ENCODE measurements at regions not wholly inside any gene's neighbourhood (a gene's known extent, or its start where the extent isn't known, plus 50 kb on each side); places are given as distances from the start of the nearest gene placed in this dataset.
"Not testable (repeated sequence)": the region's sequence is repeated elsewhere in the genome, so short reads cannot be mapped to it uniquely, and the experiment has no call there.

DNA sequence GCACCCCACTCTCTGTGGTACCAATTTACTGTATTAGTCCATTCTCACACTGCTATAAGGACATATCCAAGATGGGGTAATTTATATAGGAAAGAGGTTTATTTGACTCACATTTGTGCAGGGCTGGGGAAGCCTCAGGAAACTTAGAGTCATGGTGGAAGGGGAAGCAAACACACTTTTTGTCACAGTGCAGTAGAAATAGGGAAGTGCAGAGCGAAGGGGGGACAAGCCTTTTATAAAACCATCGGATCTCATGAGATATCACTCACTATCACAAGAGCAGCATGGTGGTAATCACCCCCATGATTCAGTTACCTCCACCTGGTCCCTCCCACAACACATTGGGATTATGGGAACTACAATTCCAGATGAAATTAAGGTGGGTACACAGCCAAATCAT, 766.9 kb upstream of the PCDH10 start:
- DNase-seq (ENCODE audit: low read depth, low spot score), result no peak

DNA sequence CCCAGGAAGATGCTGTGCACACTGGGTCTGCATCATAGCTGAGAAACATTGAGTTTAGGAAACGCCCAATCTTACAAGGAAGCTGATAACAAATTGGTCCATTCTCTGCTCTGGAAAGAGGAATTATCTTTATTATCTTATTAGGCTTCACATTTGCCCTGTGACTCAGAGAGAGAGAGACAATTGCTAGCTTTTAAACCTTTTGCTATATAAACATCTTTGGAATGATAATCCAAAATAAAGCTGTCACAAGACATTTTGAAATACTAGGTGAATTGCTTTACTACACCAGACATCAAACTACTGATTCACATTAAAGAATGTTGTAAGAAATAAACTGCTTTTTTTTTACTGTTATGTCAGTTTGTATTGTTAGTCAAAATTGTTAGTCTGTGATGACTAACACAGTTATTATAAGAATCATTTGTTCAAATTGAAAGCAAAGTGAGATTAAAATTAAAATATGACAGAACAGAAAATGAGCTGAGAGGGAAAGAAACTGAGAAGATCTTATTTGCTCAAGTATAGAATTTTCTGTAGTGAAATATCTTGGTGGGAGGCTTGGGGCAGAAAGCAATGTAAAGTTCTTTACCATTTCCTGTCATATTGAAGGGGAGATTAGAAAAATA, 765.4 kb upstream of the PCDH10 start:
- no peak for DNase-seq (ENCODE audit: low read depth, low spot score)

GRCh38 chr4:132384709-132385108, 764.4 kb upstream of the PCDH10 start:
- no peak for DNase-seq (ENCODE audit: low read depth, low spot score)

- no peak for DNase-seq (ENCODE audit: low read depth, low spot score)
Measured at GRCh38 chr4:132386130-132386529, 763.0 kb upstream of the PCDH10 start.

DNA sequence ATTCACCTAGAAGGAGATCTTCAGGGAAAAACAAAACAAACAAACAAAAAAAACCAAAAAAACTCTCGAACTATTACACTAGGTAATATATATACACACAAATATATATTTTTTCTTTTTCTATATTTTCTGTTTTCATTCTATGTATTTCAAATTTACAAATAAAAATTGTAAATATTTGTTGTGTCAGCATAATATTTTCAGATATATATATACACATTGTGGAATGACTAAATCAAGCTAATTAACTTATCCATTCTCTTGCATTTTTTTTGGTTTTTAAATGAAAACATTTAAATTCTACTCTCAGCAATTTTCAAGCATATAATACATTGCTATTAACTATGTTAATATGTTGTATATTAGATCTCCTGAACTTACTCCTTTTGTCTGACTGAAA, 762.0 kb upstream of the PCDH10 start:
- no peak for DNase-seq (ENCODE audit: low read depth, low spot score)

- DNase-seq (ENCODE audit: low read depth, low spot score), result no peak
Measured at GRCh38 chr4:132395561-132395960, 753.5 kb upstream of the PCDH10 start.

DNA sequence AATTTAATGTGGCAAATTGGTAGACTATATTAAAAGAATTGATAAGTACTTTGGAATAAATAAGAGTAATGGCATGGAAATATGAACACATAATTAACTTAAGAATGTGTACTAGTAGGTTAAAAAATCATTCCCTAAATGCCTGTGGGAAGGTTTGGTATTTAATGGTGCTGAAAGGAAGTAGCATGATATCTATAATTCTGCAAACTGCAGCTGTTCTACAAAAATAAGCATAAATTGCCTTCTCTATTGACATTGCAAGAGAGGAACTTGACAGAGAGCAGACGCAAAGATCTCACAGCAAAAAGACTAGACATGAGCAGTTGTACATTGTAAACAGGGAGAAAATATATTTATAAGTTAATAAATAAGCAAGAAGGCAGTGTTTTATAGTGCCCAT, 752.5 kb upstream of the PCDH10 start:
- DNase-seq (ENCODE audit: low read depth, low spot score), result no peak

DNA sequence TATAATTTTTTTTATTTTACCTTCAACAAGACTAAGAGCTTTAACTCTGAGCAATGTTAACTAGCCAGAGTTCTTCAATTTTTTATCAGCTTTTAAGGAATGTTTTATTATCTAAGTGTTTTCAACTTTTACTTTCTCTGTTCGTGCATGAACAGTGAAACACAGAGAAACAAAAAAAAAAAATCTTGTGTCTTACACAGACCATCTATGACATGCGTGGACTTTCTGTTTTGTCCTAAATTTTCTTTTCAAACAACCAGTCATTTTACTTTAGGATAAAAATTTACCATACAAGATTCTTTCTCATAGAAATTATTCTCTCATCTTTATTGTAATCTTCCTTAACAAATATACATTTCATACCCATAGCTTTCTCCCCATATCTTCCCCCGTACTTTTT, 731.9 kb upstream of the PCDH10 start:
- no peak for DNase-seq (ENCODE audit: low read depth, low spot score)

DNA sequence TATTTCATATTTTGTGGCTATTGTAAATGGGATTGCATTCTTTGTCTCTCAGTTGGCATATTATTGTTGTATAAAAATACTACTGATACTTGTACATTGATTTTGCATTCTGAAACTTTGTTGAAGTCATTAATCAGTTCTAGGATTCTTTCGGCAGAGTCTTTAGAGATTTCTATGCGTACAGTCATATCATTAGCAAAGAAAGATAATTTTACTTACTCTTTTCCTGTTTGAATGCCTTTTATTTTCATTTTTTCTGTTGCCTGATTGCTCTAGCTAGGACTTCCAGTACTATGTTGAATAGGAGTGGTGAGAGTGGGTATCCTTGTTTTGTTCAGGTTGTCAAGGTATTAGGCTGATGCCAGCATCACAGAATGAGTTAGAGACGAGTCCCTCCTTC, 722.0 kb upstream of the PCDH10 start:
- no peak for DNase-seq (ENCODE audit: low read depth, low spot score)

DNA sequence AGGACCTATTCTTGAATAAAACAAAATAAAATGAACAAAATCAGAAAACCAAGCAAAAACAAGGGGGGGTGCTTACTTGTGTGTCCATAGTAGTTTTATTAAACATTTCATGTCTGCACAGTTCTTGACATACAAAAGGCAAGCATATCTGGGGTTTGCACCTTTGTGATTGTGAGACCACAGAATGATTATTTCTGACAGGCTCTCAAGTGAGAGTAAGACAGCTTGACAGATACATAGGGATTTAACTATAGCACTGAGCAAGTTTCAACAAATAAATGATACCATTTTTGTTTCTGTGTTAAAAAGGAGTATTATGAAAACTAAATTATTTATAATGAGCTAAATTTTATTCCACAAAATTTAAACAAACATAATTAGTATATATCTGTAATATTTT, 712.0 kb upstream of the PCDH10 start:
- DNase-seq (ENCODE audit: low read depth, low spot score), result no peak

DNA sequence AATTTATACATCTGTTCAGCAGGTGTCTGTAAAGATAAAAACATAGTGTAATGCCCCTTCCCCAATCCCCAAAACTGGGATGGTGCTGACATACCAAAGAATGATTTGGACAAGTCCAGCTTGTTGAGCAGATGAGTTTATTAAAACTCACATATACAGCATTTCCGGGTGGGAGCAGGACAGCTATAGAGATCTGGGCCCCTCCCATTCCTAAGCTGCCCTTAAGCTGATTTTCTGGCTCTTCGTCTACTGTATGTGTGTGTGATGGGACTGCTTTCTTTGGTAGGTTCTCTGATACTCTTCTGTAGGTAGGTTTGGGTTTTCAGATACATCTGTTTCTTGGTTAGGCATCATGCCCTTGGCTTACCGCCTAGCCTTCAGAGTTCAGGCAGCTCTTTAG, 703.7 kb upstream of the PCDH10 start:
- DNase-seq (ENCODE audit: low read depth, low spot score), result no peak

GRCh38 chr4:132457987-132458386, 691.1 kb upstream of the PCDH10 start:
- DNase-seq (ENCODE audit: low read depth, low spot score), result not testable (repeated sequence)

DNA sequence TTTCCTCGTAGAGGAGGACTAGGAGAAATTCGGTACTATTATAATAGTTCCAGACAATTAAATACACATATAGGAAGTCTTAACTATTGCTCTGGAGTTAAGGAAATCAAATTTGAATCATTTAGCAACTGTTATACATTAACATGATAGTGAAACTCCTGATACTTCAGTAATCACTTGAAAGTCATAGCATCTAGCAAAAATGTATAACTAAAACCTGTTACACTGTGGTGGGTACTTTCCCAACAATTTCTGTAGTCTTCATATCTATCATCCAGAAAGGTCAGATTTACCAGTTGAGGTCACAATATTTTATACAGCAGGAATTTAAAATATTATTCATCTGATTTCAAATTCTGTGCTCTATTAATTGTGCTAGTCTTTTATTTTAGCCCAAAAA, 669.6 kb upstream of the PCDH10 start:
- no peak for DNase-seq (ENCODE audit: low read depth, low spot score)

- no peak for DNase-seq (ENCODE audit: low read depth, low spot score)
Measured at GRCh38 chr4:132488555-132488954, 660.5 kb upstream of the PCDH10 start.

- no peak for DNase-seq (ENCODE audit: low read depth, low spot score)
Measured at GRCh38 chr4:132493476-132493875, 655.6 kb upstream of the PCDH10 start.

GRCh38 chr4:132495267-132495812, 653.8 kb upstream of the PCDH10 start:
- DNase-seq (ENCODE audit: low read depth, low spot score), result peak; percentile 71

DNA sequence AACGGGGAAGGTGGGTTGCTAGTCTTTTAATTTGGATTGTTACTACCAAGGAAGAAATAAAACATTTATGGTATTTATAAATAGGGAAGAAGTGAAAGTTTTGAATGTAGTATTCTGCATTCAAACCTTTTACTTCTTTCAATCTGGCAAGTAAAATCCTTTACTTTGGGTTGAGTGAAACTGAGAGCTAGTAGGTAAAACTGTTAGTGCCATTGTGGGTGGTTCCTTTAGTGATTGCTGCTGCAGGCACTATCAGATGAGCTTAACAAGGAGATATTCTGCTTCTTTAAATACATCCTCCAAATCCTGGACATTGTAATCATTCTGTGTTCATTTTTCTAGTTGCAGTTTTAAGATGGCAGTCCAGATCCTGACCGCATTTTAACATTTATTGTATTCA, 650.9 kb upstream of the PCDH10 start:
- DNase-seq (ENCODE audit: low read depth, low spot score), result no peak

DNA sequence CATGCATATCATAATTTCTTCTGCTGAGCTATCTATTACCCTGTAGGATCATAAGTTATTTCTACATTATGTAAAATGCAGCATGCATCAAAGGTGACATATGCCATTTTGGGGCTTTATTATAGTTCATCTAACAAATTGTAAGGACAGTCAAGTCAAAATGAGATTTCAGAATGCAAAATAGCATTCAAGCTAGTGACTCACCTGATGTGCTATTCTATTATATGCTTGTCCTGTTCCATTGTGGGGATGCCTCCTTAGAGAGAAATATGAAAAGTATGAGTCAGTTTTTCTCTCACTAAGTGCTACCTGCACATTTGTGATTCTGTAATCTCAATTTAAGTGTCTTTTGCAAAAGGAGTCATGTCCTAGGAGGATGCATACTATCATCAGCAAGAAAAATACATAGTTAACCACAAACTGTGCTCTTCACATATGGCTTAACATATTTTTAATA, 647.0 kb upstream of the PCDH10 start:
- DNase-seq (ENCODE audit: low read depth, low spot score), result no peak

GRCh38 chr4:132504438-132504837, 644.7 kb upstream of the PCDH10 start:
- no peak for DNase-seq (ENCODE audit: low read depth, low spot score)

GRCh38 chr4:132506568-132506967, 642.5 kb upstream of the PCDH10 start:
- no peak for DNase-seq (ENCODE audit: low read depth, low spot score)

- DNase-seq (ENCODE audit: low read depth, low spot score), result peak; percentile 5
Measured at GRCh38 chr4:132513491-132513890, 635.6 kb upstream of the PCDH10 start.

DNA sequence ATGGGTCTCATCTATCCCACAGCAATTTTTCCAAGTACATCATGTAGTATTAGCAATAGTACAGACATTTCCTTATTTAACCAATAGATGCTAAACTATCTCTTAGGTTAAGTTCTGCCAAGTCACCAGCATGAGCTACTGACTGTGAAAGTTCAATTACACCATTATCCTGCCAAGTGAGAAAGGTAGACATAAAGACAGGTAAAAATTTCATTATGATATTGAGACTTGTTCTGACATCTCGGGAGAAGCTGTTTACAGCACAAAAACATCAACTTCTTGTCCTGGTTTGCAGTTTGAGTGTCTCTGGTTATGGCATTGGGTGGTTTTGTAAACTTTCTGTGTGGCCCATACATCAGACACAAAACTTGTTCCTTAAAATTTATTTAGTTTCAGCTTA, 622.4 kb upstream of the PCDH10 start:
- no peak for DNase-seq (ENCODE audit: low read depth, low spot score)

DNA sequence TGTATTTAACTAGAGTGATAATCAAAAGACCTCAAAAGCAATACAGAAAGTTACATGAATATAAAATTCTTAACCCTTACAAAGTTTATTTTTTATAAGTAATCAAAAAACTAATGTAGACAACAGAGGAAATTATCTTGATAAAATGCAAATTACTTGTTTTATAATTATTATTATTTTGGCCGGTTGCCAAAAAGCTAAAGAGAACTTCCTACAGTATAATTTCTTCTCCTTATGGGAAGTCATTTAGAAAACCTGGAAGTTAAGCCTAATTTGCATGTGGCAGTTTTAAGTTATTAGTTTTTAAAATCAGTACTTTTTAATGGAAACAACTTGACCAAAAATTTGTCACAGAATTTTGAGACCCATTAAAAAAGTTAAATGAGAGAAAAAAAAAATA, 621.3 kb upstream of the PCDH10 start:
- DNase-seq (ENCODE audit: low read depth, low spot score), result no peak

DNA sequence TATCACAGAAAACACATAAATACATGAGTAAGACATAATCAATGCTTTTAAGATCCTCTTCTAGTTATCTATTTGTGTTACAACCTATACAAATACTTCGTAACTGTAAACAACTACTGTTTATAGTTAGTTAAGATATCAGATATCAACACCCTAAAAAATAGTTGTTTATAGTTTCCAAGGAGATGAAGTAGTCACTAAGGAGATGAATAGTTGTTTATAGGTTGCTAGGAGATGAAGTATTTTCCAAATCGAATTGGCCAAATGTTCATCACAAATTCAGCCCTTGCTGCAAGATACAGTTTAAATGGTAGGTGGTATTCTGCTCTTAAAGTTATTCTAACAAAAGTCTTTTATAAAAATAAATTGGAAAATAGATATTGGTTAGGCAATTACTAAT, 618.2 kb upstream of the PCDH10 start:
- no peak for DNase-seq (ENCODE audit: low read depth, low spot score)

Measured in ELF-1 (cell line).